ENCODE measurements at regions not wholly inside any gene's neighbourhood (a gene's known extent, or its start where the extent isn't known, plus 50 kb on each side); places are given as distances from the start of the nearest gene placed in this dataset.

- no peak overlapping the region for H3K4me3 ChIP-seq (ENCODE audit: control insufficient read depth, low read depth, low read length)
- TF ChIP-seq, protein P1, sequence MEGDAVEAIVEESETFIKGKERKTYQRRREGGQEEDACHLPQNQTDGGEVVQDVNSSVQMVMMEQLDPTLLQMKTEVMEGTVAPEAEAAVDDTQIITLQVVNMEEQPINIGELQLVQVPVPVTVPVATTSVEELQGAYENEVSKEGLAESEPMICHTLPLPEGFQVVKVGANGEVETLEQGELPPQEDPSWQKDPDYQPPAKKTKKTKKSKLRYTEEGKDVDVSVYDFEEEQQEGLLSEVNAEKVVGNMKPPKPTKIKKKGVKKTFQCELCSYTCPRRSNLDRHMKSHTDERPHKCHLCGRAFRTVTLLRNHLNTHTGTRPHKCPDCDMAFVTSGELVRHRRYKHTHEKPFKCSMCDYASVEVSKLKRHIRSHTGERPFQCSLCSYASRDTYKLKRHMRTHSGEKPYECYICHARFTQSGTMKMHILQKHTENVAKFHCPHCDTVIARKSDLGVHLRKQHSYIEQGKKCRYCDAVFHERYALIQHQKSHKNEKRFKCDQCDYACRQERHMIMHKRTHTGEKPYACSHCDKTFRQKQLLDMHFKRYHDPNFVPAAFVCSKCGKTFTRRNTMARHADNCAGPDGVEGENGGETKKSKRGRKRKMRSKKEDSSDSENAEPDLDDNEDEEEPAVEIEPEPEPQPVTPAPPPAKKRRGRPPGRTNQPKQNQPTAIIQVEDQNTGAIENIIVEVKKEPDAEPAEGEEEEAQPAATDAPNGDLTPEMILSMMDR (IDR thresholded peaks at IDR 0.05; ENCODE audit: control insufficient read depth, insufficient read depth, low read depth, low read length, missing control alignments), result no peak
- DNase-seq (ENCODE audit: low read depth), result no peak
Measured at GRCh38 chr3:181629711-181630110, 82.0 kb upstream of the SOX2 start.

DNA sequence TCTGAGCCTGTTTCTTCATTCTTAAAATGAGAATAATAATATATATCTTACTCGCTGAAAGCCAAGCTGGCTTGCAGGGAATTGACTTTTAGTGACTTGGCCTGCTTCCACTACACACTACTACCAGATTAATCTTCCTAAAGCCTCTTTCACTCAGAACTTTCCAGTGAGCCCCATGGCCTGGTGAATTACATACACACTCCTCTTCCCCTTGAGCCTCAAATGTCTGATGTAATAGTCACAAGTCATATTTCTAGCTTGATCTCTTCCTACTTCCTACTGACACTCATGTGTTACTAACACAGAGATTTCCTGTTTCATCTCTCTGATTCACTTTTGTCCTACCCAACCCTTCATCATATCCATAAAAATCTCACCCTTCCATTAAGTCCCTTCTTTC is 82.7 kb upstream of the SOX2 start:
- no peak for DNase-seq (ENCODE audit: low read depth)
- TF ChIP-seq, protein P1 (IDR thresholded peaks at IDR 0.05; ENCODE audit: control insufficient read depth, insufficient read depth, low read depth, low read length, missing control alignments), result no peak
- no peak overlapping the region for H3K4me3 ChIP-seq (ENCODE audit: control insufficient read depth, low read depth, low read length)

- DNase-seq (ENCODE audit: low read depth), result no peak
- H3K4me3 ChIP-seq (ENCODE audit: control insufficient read depth, low read depth, low read length), result no peak overlapping the region
- TF ChIP-seq, protein P1 (IDR thresholded peaks at IDR 0.05; ENCODE audit: control insufficient read depth, insufficient read depth, low read depth, low read length, missing control alignments), result no peak
Measured at GRCh38 chr3:181628384-181628783, 83.3 kb upstream of the SOX2 start.

DNA sequence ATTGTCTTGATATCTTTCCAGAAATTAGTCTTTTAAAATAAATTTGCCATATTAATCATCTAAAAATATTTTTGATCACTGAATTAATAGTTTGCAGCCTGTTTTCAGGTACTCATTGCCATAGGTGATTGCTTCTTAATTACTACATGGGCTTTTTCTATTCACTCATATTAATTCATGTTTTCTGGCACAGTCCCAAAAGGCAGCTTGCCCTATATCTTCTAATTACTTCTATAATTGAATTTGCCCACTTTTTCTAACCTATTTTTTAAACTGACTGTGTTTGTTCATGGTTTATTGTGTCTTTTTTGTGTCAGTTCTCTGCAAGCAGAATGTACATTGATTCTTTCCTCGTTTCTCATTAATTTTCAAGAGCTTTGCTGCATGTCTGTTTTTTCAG is 85.7 kb upstream of the SOX2 start:
- DNase-seq (ENCODE audit: low read depth), result no peak
- H3K4me3 ChIP-seq (ENCODE audit: control insufficient read depth, low read depth, low read length), result no peak overlapping the region
- TF ChIP-seq, protein P1 (IDR thresholded peaks at IDR 0.05; ENCODE audit: control insufficient read depth, insufficient read depth, low read depth, low read length, missing control alignments), result no peak

GRCh38 chr3:181623924-181624694 is 87.6 kb upstream of the SOX2 start:
- TF ChIP-seq, protein P1 (IDR thresholded peaks at IDR 0.05; ENCODE audit: control insufficient read depth, insufficient read depth, low read depth, low read length, missing control alignments), result no peak
- DNase-seq (ENCODE audit: low read depth), result no peak
- H3K4me3 ChIP-seq (ENCODE audit: control insufficient read depth, low read depth, low read length), result no peak overlapping the region

DNA sequence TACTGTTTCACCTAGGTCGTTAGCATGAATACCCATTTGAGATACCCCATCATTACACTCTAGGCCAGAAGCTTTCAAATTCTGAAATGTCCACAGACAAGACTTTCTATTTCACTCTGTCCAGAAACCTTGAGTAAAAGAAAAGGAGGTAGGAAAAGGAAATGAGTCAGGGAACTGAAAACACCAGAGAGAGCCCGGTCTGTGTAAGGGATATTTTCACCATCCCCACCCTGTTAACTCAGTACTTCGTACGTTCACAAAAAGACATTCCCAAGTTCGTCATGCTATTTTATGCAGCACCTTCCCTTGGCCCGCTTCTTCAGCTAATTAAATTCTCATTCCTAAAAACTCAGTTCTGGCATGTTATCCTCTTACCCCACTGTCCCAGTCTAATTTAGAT is 89.4 kb upstream of the SOX2 start:
- DNase-seq (ENCODE audit: low read depth), result no peak
- TF ChIP-seq, protein P1 (IDR thresholded peaks at IDR 0.05; ENCODE audit: control insufficient read depth, insufficient read depth, low read depth, low read length, missing control alignments), result no peak
- H3K4me3 ChIP-seq (ENCODE audit: control insufficient read depth, low read depth, low read length), result no peak overlapping the region
